Fibroblast of villous mesenchyme (primary cell): ENCODE measurements at regions not wholly inside any gene's neighbourhood (a gene's known extent, or its start where the extent isn't known, plus 50 kb on each side); places are given as distances from the start of the nearest gene placed in this dataset. TPM values are rescaled to one million over a fixed set of nuclear protein-coding genes. Genes with fewer than 3 reads are reported as not detected.

ENCODE experiments used
- DNase-seq: peaks from one replicate; pipeline ENCODE4 v3.0.0-alpha.2; 2010; ENCODE audit warnings: low read depth
- H3K4me3 ChIP-seq: 2 replicates; pipeline ENCODE4 v1.5.1; 2011; ENCODE audit warnings: low read depth, mild to moderate bottlenecking, low read length
- CTCF ChIP-seq: IDR thresholded peaks from 2 replicates; pipeline ENCODE4 v1.5.1; 2012; ENCODE audit warnings: low read depth, mild to moderate bottlenecking, low read length; ENCODE audit not compliant: insufficient read depth
- small RNA-seq: library from RNA; depleted of rRNA; stranded (forward); fragments of <200 nt; gene quantifications from one replicate; pipeline ENCODE3, GENCODE V24; 2012

GRCh38 chr1:220323717-220324116, 51.5 kb upstream of the RAB3GAP2 start:
- TF ChIP-seq CTCF: no peak
- no peak for DNase-seq
- H3K4me3 ChIP-seq: no peak overlapping the region

GRCh38 chr1:220322570-220322969, 50.3 kb upstream of the RAB3GAP2 start:
- DNase-seq: no peak
- no peak for TF ChIP-seq CTCF

More at GRCh38 chr1:220322570-220322969, 50.3 kb upstream of the RAB3GAP2 start:
- H3K4me3 ChIP-seq: no peak overlapping the region

Small RNAs in the stretch of these regions (small RNA-seq; reads per million reads assigned to genes)
- not detected for gene AC096644.2
